IMR-90 (cell line): ENCODE measurements at regions not wholly inside any gene's neighbourhood (a gene's known extent, or its start where the extent isn't known, plus 50 kb on each side); places are given as distances from the start of the nearest gene placed in this dataset.
A peak's percentile ranks its signal among the peaks of the same experiment; 100 is the strongest.

ENCODE experiments used
- ATAC-seq: fragments of 200-7000 bp; cut with Tn5 transposase; 2 replicates; pipeline ENCODE4 v1.9.1; 2020; ENCODE audit warnings: low read depth, mild to moderate bottlenecking, moderate library complexity
- BruUV-seq: library from RNA; stranded (reverse); fragments of 400-500 nt; replicated peaks from 2 replicates; lab custom pipeline; 2021; lab: Mats Ljungman, UMichigan
- CTCF ChIA-PET: fragments of 300-600 bp; formaldehyde crosslinking; extraction: SDS; loops from one replicate; lab custom pipeline; 2021; ENCODE audit warnings: antibody characterized with exemption; lab: Yijun Ruan, JAX
- POLR2A ChIA-PET: fragments of 300-600 bp; sonication (Branson Sonifier 250); formaldehyde crosslinking; loops from one replicate; lab custom pipeline; 2022; ENCODE audit warnings: antibody characterized with exemption; ENCODE audit not compliant: unreplicated experiment; lab: Charles Lee
- DNase-seq: peaks from one replicate; pipeline ENCODE4 v3.0.0; 2013
- H2AFZ ChIP-seq: replicated peaks from 2 replicates; pipeline ENCODE3; 2013; ENCODE audit warnings: low read length, mild to moderate bottlenecking; ENCODE audit not compliant: poor library complexity
- H2AK5ac ChIP-seq: 2 replicates; pipeline ENCODE4 v1.6.1; 2013; ENCODE audit warnings: low read depth, low read length, inconsistent platforms
- H2AK9ac ChIP-seq: replicated peaks from 2 replicates; pipeline ENCODE3; 2013; ENCODE audit warnings: mild to moderate bottlenecking, low read depth, low read length, moderate library complexity; ENCODE audit not compliant: poor library complexity
- H2BK120ac ChIP-seq: 2 replicates; pipeline ENCODE4 v1.6.1; 2013; ENCODE audit warnings: low read depth, low read length, inconsistent platforms
- H2BK15ac ChIP-seq: 3 replicates; pipeline ENCODE4 v1.6.1; 2013; ENCODE audit warnings: low read depth, low read length, inconsistent platforms
- H2BK20ac ChIP-seq: 2 replicates; pipeline ENCODE4 v1.6.1; 2013; ENCODE audit warnings: low read depth, mild to moderate bottlenecking, inconsistent platforms, low read length, moderate library complexity
- H2BK5ac ChIP-seq: 2 replicates; pipeline ENCODE4 v1.6.1; 2013; ENCODE audit warnings: mild to moderate bottlenecking, low read depth, low read length, inconsistent platforms; ENCODE audit not compliant: poor library complexity, severe bottlenecking
- H3K14ac ChIP-seq: replicated peaks from 2 replicates; pipeline ENCODE4 v1.6.1; 2013; ENCODE audit warnings: low read depth, low read length, inconsistent platforms
- H3K18ac ChIP-seq: 2 replicates; pipeline ENCODE4 v1.6.1; 2013; ENCODE audit warnings: low read depth, low read length, control low read depth
- H3K23ac ChIP-seq: 2 replicates; pipeline ENCODE4 v1.6.1; 2013; ENCODE audit warnings: low read depth, low read length, inconsistent platforms
- H3K27ac ChIP-seq: 2 replicates; pipeline ENCODE4 v1.5.1; 2013; ENCODE audit warnings: mild to moderate bottlenecking, control low read depth, low read length; ENCODE audit not compliant: insufficient read depth
- H3K27me3 ChIP-seq: 2 replicates; pipeline ENCODE4 v1.6.1; 2013; ENCODE audit warnings: low read length; ENCODE audit not compliant: control insufficient read depth, insufficient read depth
- H3K36me3 ChIP-seq: 2 replicates; pipeline ENCODE4 v1.6.1; 2013; ENCODE audit warnings: low read length, mixed read lengths; ENCODE audit not compliant: control insufficient read depth, insufficient read depth
- H3K4ac ChIP-seq: 2 replicates; pipeline ENCODE4 v1.6.1; 2013; ENCODE audit warnings: low read depth, low read length, inconsistent platforms
- H3K4me1 ChIP-seq: 2 replicates; pipeline ENCODE4 v1.6.1; 2013; ENCODE audit warnings: low read length, mixed read lengths; ENCODE audit not compliant: control insufficient read depth, insufficient read depth
- H3K4me2 ChIP-seq: 2 replicates; pipeline ENCODE4 v1.6.1; 2013; ENCODE audit warnings: low read depth, mild to moderate bottlenecking, control low read depth, low read length, moderate library complexity
- H3K4me3 ChIP-seq: 2 replicates; pipeline ENCODE4 v1.5.1; 2013; ENCODE audit warnings: low read depth, mild to moderate bottlenecking, control low read depth, low read length, moderate library complexity; ENCODE audit not compliant: insufficient read depth
- H3K56ac ChIP-seq: 2 replicates; pipeline ENCODE4 v1.6.1; 2013; ENCODE audit warnings: low read length, inconsistent platforms; ENCODE audit not compliant: insufficient read depth; ENCODE audit errors: extremely low read depth
- H3K79me1 ChIP-seq, 2 experiments: 2 replicates each; pipeline ENCODE4 v1.6.1; 2013; ENCODE audit warnings: low read length in 2 of 2, inconsistent platforms in 1 of 2, low read depth in 1 of 2
- H3K9ac ChIP-seq: 2 replicates; pipeline ENCODE4 v1.6.1; 2013; ENCODE audit warnings: low read depth, low read length, control low read depth
- H3K9me1 ChIP-seq: 2 replicates; pipeline ENCODE4 v1.6.1; 2013; ENCODE audit warnings: low read length, inconsistent platforms; ENCODE audit not compliant: insufficient read depth
- H3K9me3 ChIP-seq: 2 replicates; pipeline ENCODE4 v1.6.1; 2013; ENCODE audit warnings: low read length; ENCODE audit not compliant: control insufficient read depth, insufficient read depth
- H4K20me1 ChIP-seq: 2 replicates; pipeline ENCODE4 v1.6.1; 2013; ENCODE audit warnings: low read length, inconsistent platforms; ENCODE audit not compliant: insufficient read depth
- H4K5ac ChIP-seq: 2 replicates; pipeline ENCODE4 v1.6.1; 2013; ENCODE audit warnings: mild to moderate bottlenecking, low read depth, low read length, control low read depth
- H4K8ac ChIP-seq, 2 experiments: 2 replicates each; pipeline ENCODE4 v1.6.1; 2013; ENCODE audit warnings: low read depth in 2 of 2, low read length in 2 of 2, control low read depth in 1 of 2, inconsistent platforms in 1 of 2
- H4K91ac ChIP-seq: 2 replicates; pipeline ENCODE4 v1.6.1; 2013; ENCODE audit warnings: low read depth, low read length, inconsistent platforms; ENCODE audit not compliant: insufficient read depth
- MAFK ChIP-seq: IDR thresholded peaks from 2 replicates; pipeline ENCODE4 v1.6.1; 2012; ENCODE audit warnings: low read depth, low read length, improper control_type of control experiment
- RCOR1 ChIP-seq: IDR thresholded peaks from 2 replicates; pipeline ENCODE4 v1.6.1; 2012; ENCODE audit warnings: mild to moderate bottlenecking, low read length, improper control_type of control experiment; ENCODE audit not compliant: insufficient replicate concordance
- WGBS, 2 experiments: methylation state at CpG; one replicate each; pipeline versions ENCODE4 v1.1.5 to v1.1.7; 2013; ENCODE audit warnings: missing lambda C conversion rate in 2 of 2; ENCODE audit not compliant: insufficient read length in 1 of 2; ENCODE audit errors: extremely low coverage in 2 of 2; 5-methylcytosine and 5-hydroxymethylcytosine counted together
- dilution Hi-C: fragments of 300-500 bp; cut with HindIII; formaldehyde crosslinking; loops from one replicate; pipeline ENCODE4 v1.14.3; 2018; ENCODE audit warnings: low sequenced_read_pairs; ENCODE audit not compliant: unreplicated experiment
- in situ Hi-C: fragments of 300-500 bp; cut with MboI; formaldehyde crosslinking; loops from 3 replicates; pipeline ENCODE4 v1.14.3; 2019; ENCODE audit warnings: low sequenced_read_pairs, inconsistent platforms, mixed read lengths
- intact Hi-C: fragments of 100-400 bp; cut with micrococcal nuclease; formaldehyde crosslinking; loops from 2 replicates; pipeline ENCODE4 v1.10.0; 2022

DNA sequence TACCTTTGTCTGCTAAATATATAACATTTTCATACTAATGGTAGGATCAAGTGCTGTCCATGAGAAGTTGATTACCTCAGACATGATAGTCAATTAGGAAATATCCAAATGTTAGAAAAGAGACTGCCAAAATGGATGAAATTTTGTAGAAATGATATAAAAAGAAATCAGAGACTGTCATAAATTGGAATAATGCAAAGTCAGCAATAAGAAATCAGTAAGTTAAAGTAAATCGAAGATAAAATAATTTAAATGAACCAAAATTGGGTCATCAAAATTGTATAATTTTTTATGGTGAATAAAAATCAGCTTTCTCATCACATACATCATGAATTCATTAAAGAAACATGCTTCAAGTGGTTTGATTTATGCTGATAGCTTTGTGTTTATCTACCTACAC lies 165.3 kb upstream of the CDH2 start:
- Histone ChIP-seq H2BK15ac (no peak overlapping the region), H3K56ac (no peak overlapping the region), H2BK120ac (no peak overlapping the region), H3K4ac (no peak overlapping the region), H3K4me2 (no peak overlapping the region), H3K9me3 (no peaks in the 10 kb centered on the region), H3K9me1 (no peaks in the 10 kb centered on the region), H3K27me3 (no peaks in the 10 kb centered on the region), H3K4me1 (no peaks in the 10 kb centered on the region), H2BK20ac (no peak overlapping the region), H3K9ac (no peak overlapping the region), H4K8ac (no peak overlapping the region), H3K36me3 (no peaks in the 10 kb centered on the region), H3K27ac (no peak overlapping the region), H4K5ac (no peak overlapping the region), H3K18ac (no peak overlapping the region), H2AK9ac (no peak overlapping the region), H4K91ac (no peak overlapping the region), H2BK5ac (no peak overlapping the region), H2AK5ac (no peak overlapping the region), H3K4me3 (no peak overlapping the region), H3K14ac (no peak overlapping the region), H2AFZ (no peak overlapping the region), H3K79me1 (no peaks in the 10 kb centered on the region), H4K20me1 (no peaks in the 10 kb centered on the region), H3K23ac (no peak overlapping the region)
- ChIA-PET CTCF (no interaction called here), POLR2A (no interaction called here)
- in situ Hi-C loops (no loop called here), dilution Hi-C loops (no loop called here), intact Hi-C loops (no loop called here)
- peak; percentile 98 for TF ChIP-seq MAFK
- TF ChIP-seq RCOR1: no peak
- no TSS peak for BruUV-seq
- ATAC-seq (no peak), DNase-seq (no peak)
- WGBS, 2 experiments: no CpG with 5 or more reads among the region's 1 CpG
